Transverse colon (tissue), 4 donors: ENCODE measurements at regions not wholly inside any gene's neighbourhood (a gene's known extent, or its start where the extent isn't known, plus 50 kb on each side); places are given as distances from the start of the nearest gene placed in this dataset.

Source experiments
- EP300 ChIP-seq: sonication (generic); formaldehyde crosslinking; IDR thresholded peaks from one replicate; pipeline ENCODE4 v1.6.1; 2017; ENCODE audit warnings: antibody characterized with exemption, low read depth
- POLR2A ChIP-seq: fragments of 450-650 bp; IDR thresholded peaks from one replicate; pipeline ENCODE4 v1.6.1; 2016; ENCODE audit warnings: antibody characterized with exemption, mild to moderate bottlenecking, moderate library complexity
- POLR2AphosphoS5 ChIP-seq, 3 donors: sonication (generic); formaldehyde crosslinking; IDR thresholded peaks; one replicate each; pipeline ENCODE4 v1.6.1; 2016; ENCODE audit warnings: antibody characterized with exemption in 3 of 3
- TF ChIP-seq, protein P1 (sequence below), 5 experiments: fragments of 200-600 bp in 3 of 5; fragments of 450-650 bp in 2 of 5; sonication (generic) in 3 of 5; IDR thresholded peaks; 1 replicate in 2 of 5; 2 replicates in 3 of 5; pipeline ENCODE4 v1.5.1; 2016 to 2017; ENCODE audit warnings: antibody characterized with exemption in 5 of 5, inconsistent platforms in 3 of 5, mild to moderate bottlenecking in 2 of 5, moderate library complexity in 1 of 5

- TF ChIP-seq POLR2AphosphoS5 (IDR thresholded peaks at IDR 0.05) (no peak), POLR2A (no peak), EP300 (no peak)
- TF ChIP-seq, protein P1, sequence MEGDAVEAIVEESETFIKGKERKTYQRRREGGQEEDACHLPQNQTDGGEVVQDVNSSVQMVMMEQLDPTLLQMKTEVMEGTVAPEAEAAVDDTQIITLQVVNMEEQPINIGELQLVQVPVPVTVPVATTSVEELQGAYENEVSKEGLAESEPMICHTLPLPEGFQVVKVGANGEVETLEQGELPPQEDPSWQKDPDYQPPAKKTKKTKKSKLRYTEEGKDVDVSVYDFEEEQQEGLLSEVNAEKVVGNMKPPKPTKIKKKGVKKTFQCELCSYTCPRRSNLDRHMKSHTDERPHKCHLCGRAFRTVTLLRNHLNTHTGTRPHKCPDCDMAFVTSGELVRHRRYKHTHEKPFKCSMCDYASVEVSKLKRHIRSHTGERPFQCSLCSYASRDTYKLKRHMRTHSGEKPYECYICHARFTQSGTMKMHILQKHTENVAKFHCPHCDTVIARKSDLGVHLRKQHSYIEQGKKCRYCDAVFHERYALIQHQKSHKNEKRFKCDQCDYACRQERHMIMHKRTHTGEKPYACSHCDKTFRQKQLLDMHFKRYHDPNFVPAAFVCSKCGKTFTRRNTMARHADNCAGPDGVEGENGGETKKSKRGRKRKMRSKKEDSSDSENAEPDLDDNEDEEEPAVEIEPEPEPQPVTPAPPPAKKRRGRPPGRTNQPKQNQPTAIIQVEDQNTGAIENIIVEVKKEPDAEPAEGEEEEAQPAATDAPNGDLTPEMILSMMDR (IDR thresholded peaks at IDR 0.05) = no peak
These were observed 67.2 kb upstream of the FAM136A start for GRCh38 chr2:70369082-70369481.
